ENCODE measurements at regions not wholly inside any gene's neighbourhood (a gene's known extent, or its start where the extent isn't known, plus 50 kb on each side); places are given as distances from the start of the nearest gene placed in this dataset.

GRCh38 chr11:133663135-133663985, 131.1 kb upstream of the OPCML start:
- Mint-ChIP-seq H3K4me3 (no peak overlapping the region), H3K27me3 (no peaks in the 10 kb centered on the region), H3K9me3 (peaks cover 1% of the 10 kb centered on the region), H3K27ac (no peak overlapping the region), H3K4me1 (peaks cover 3% of the 10 kb centered on the region), H3K36me3 (no peaks in the 10 kb centered on the region)
- POLR2A ChIA-PET, result no interaction called here
- ATAC-seq (ENCODE audit: low read depth) (no peak), DNase-seq (no peak)

GRCh38 chr11:133661846-133662245, 129.5 kb upstream of the OPCML start:
- Mint-ChIP-seq H3K27ac (no peak overlapping the region), H3K36me3 (no peaks in the 10 kb centered on the region), H3K4me3 (no peak overlapping the region), H3K27me3 (no peaks in the 10 kb centered on the region), H3K9me3 (peaks cover 3% of the 10 kb centered on the region), H3K4me1 (peaks cover 3% of the 10 kb centered on the region)
- ATAC-seq (ENCODE audit: low read depth), result no peak
- POLR2A ChIA-PET, result no interaction called here
- DNase-seq, result no peak

GRCh38 chr11:133660202-133660568, 127.9 kb upstream of the OPCML start:
- ATAC-seq (ENCODE audit: low read depth), result no peak
- POLR2A ChIA-PET, result no interaction called here
- Mint-ChIP-seq H3K27me3 (no peaks in the 10 kb centered on the region), H3K4me3 (no peak overlapping the region), H3K27ac (no peak overlapping the region), H3K4me1 (peaks cover 3% of the 10 kb centered on the region), H3K9me3 (peaks cover 3% of the 10 kb centered on the region), H3K36me3 (no peaks in the 10 kb centered on the region)
- DNase-seq, result no peak

- peaks cover 3% of the 10 kb centered on the region for H3K9me3 Mint-ChIP-seq
- no peak overlapping the region for H3K27ac Mint-ChIP-seq
- peaks cover 3% of the 10 kb centered on the region for H3K4me1 Mint-ChIP-seq
- DNase-seq (no peak), ATAC-seq (ENCODE audit: low read depth) (no peak)
- POLR2A ChIA-PET, result no interaction called here
- no peaks in the 10 kb centered on the region for H3K27me3 Mint-ChIP-seq
- H3K36me3 Mint-ChIP-seq, result no peaks in the 10 kb centered on the region
- no peak overlapping the region for H3K4me3 Mint-ChIP-seq
Observed at GRCh38 chr11:133659538-133660201, 127.4 kb upstream of the OPCML start.

- POLR2A ChIA-PET, result no interaction called here
- ATAC-seq (ENCODE audit: low read depth), result no peak
Observed at GRCh38 chr11:133657054-133657453, 124.8 kb upstream of the OPCML start.

GRCh38 chr11:133656082-133656635, 123.9 kb upstream of the OPCML start:
- H3K36me3 Mint-ChIP-seq, result no peaks in the 10 kb centered on the region
- POLR2A ChIA-PET, result no interaction called here

More at GRCh38 chr11:133657054-133657453, 124.8 kb upstream of the OPCML start:
- H3K9me3 Mint-ChIP-seq, result peaks cover 3% of the 10 kb centered on the region
- no peak overlapping the region for H3K4me3 Mint-ChIP-seq
- H3K27me3 Mint-ChIP-seq, result no peaks in the 10 kb centered on the region
- DNase-seq, result no peak
- no peaks in the 10 kb centered on the region for H3K4me1 Mint-ChIP-seq
- no peak overlapping the region for H3K27ac Mint-ChIP-seq
- H3K36me3 Mint-ChIP-seq, result no peaks in the 10 kb centered on the region

GRCh38 chr11:133654630-133655212, 122.4 kb upstream of the OPCML start:
- H3K36me3 Mint-ChIP-seq, result no peaks in the 10 kb centered on the region
- DNase-seq (no peak), ATAC-seq (ENCODE audit: low read depth) (no peak)
- no peaks in the 10 kb centered on the region for H3K27me3 Mint-ChIP-seq
- H3K27ac Mint-ChIP-seq, result no peak overlapping the region
- no peak overlapping the region for H3K4me3 Mint-ChIP-seq
- H3K9me3 Mint-ChIP-seq, result peaks cover 3% of the 10 kb centered on the region
- H3K4me1 Mint-ChIP-seq, result no peaks in the 10 kb centered on the region
- POLR2A ChIA-PET, result no interaction called here

More at GRCh38 chr11:133656082-133656635, 123.9 kb upstream of the OPCML start:
- ATAC-seq (ENCODE audit: low read depth) (no peak), DNase-seq (no peak)
- Mint-ChIP-seq H3K4me1 (no peaks in the 10 kb centered on the region), H3K9me3 (peaks cover 3% of the 10 kb centered on the region), H3K27me3 (no peaks in the 10 kb centered on the region), H3K4me3 (no peak overlapping the region), H3K27ac (no peak overlapping the region)

GRCh38 chr11:133653336-133653735, 121.0 kb upstream of the OPCML start:
- no peaks in the 10 kb centered on the region for H3K36me3 Mint-ChIP-seq
- ATAC-seq (ENCODE audit: low read depth), result no peak

GRCh38 chr11:133650082-133650481, 117.8 kb upstream of the OPCML start:
- POLR2A ChIA-PET, result no interaction called here
- H3K4me3 Mint-ChIP-seq, result no peak overlapping the region
- no peak overlapping the region for H3K27ac Mint-ChIP-seq
- no peaks in the 10 kb centered on the region for H3K27me3 Mint-ChIP-seq
- no peaks in the 10 kb centered on the region for H3K9me3 Mint-ChIP-seq
- no peaks in the 10 kb centered on the region for H3K36me3 Mint-ChIP-seq
- ATAC-seq (ENCODE audit: low read depth) (no peak), DNase-seq (no peak)
- no peaks in the 10 kb centered on the region for H3K4me1 Mint-ChIP-seq

More at GRCh38 chr11:133653336-133653735, 121.0 kb upstream of the OPCML start:
- POLR2A ChIA-PET, result no interaction called here
- H3K9me3 Mint-ChIP-seq, result peaks cover 2% of the 10 kb centered on the region
- H3K4me3 Mint-ChIP-seq, result no peak overlapping the region
- no peaks in the 10 kb centered on the region for H3K4me1 Mint-ChIP-seq
- H3K27ac Mint-ChIP-seq, result no peak overlapping the region
- no peak for DNase-seq
- no peaks in the 10 kb centered on the region for H3K27me3 Mint-ChIP-seq

- Mint-ChIP-seq H3K4me3 (no peak overlapping the region), H3K27me3 (no peaks in the 10 kb centered on the region), H3K9me3 (no peaks in the 10 kb centered on the region), H3K27ac (no peak overlapping the region), H3K36me3 (no peaks in the 10 kb centered on the region), H3K4me1 (no peaks in the 10 kb centered on the region)
- ATAC-seq (ENCODE audit: low read depth) (no peak), DNase-seq (no peak)
- POLR2A ChIA-PET, result no interaction called here
Observed at GRCh38 chr11:133649040-133649439, 116.7 kb upstream of the OPCML start.

GRCh38 chr11:133639408-133639807, 107.1 kb upstream of the OPCML start:
- DNase-seq (no peak), ATAC-seq (ENCODE audit: low read depth) (no peak)
- Mint-ChIP-seq H3K4me3 (no peak overlapping the region), H3K27ac (no peak overlapping the region), H3K36me3 (no peaks in the 10 kb centered on the region), H3K27me3 (no peaks in the 10 kb centered on the region), H3K9me3 (no peaks in the 10 kb centered on the region), H3K4me1 (no peaks in the 10 kb centered on the region)
- POLR2A ChIA-PET, result no interaction called here

GRCh38 chr11:133638921-133639320, 106.6 kb upstream of the OPCML start:
- no peaks in the 10 kb centered on the region for H3K36me3 Mint-ChIP-seq
- H3K4me1 Mint-ChIP-seq, result no peaks in the 10 kb centered on the region
- POLR2A ChIA-PET, result no interaction called here
- ATAC-seq (ENCODE audit: low read depth) (no peak), DNase-seq (no peak)
- no peak overlapping the region for H3K27ac Mint-ChIP-seq
- no peaks in the 10 kb centered on the region for H3K9me3 Mint-ChIP-seq
- H3K4me3 Mint-ChIP-seq, result no peak overlapping the region
- H3K27me3 Mint-ChIP-seq, result no peaks in the 10 kb centered on the region

GRCh38 chr11:133636711-133637355, 104.5 kb upstream of the OPCML start:
- Mint-ChIP-seq H3K9me3 (no peaks in the 10 kb centered on the region), H3K4me1 (no peaks in the 10 kb centered on the region), H3K36me3 (no peaks in the 10 kb centered on the region), H3K27me3 (no peaks in the 10 kb centered on the region), H3K27ac (no peak overlapping the region), H3K4me3 (no peak overlapping the region)
- DNase-seq (no peak), ATAC-seq (ENCODE audit: low read depth) (no peak)
- POLR2A ChIA-PET, result no interaction called here
